ENCODE measurements at regions not wholly inside any gene's neighbourhood (a gene's known extent, or its start where the extent isn't known, plus 50 kb on each side); places are given as distances from the start of the nearest gene placed in this dataset.

DNA sequence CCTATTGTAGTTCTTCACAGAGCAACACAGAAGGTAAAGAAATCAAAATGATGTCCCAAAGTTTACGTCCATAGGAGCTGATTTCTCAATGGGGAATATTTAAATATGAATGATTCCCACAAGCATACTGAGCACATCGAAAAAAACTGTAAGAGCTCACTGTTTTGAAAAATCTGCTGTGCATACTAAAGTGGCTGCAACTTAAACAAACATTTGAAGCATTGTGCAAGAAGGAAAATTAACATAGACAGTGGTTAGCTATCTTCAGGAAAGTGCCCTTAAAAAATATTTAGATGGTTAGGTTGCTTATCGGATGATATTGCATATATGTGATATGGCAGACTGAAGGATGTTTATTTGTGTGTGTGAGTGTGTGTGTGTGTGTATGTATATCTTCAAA lies 747.6 kb downstream of the RFPL4B start:
- no peak for TF ChIP-seq EZH2 (optimal IDR thresholded peaks at IDR 0.05; ENCODE audit: low read depth, low read length)
- TF ChIP-seq, protein P1, sequence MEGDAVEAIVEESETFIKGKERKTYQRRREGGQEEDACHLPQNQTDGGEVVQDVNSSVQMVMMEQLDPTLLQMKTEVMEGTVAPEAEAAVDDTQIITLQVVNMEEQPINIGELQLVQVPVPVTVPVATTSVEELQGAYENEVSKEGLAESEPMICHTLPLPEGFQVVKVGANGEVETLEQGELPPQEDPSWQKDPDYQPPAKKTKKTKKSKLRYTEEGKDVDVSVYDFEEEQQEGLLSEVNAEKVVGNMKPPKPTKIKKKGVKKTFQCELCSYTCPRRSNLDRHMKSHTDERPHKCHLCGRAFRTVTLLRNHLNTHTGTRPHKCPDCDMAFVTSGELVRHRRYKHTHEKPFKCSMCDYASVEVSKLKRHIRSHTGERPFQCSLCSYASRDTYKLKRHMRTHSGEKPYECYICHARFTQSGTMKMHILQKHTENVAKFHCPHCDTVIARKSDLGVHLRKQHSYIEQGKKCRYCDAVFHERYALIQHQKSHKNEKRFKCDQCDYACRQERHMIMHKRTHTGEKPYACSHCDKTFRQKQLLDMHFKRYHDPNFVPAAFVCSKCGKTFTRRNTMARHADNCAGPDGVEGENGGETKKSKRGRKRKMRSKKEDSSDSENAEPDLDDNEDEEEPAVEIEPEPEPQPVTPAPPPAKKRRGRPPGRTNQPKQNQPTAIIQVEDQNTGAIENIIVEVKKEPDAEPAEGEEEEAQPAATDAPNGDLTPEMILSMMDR (IDR thresholded peaks at IDR 0.05; ENCODE audit: low read length): no peak

Measured in MM.1S (cell line).